PC-3 (cell line): ENCODE measurements at regions not wholly inside any gene's neighbourhood (a gene's known extent, or its start where the extent isn't known, plus 50 kb on each side); places are given as distances from the start of the nearest gene placed in this dataset.

Source experiments
- ATAC-seq: fragments of 200-7000 bp; cut with Tn5 transposase; 2 replicates; pipeline ENCODE4 v1.9.1; 2020; ENCODE audit warnings: mild to moderate bottlenecking, moderate library complexity
- BruUV-seq: library from RNA; stranded (reverse); fragments of 400-500 nt; replicated peaks from 2 replicates; lab custom pipeline; 2021; lab: Mats Ljungman, UMichigan
- CTCF ChIA-PET: fragments of 300-600 bp; sonication (Branson Sonifier 250); formaldehyde crosslinking; loops from one replicate; lab custom pipeline; 2022; ENCODE audit warnings: antibody characterized with exemption; lab: Charles Lee
- POLR2A ChIA-PET: fragments of 300-600 bp; sonication (Branson Sonifier 250); formaldehyde crosslinking; loops from one replicate; lab custom pipeline; 2022; ENCODE audit warnings: antibody characterized with exemption; ENCODE audit not compliant: unreplicated experiment; lab: Charles Lee
- DNase-seq: peaks from one replicate; pipeline ENCODE4 v3.0.0-alpha.2; 2015
- H2AFZ ChIP-seq: fragments of 300-600 bp; sonication (generic); 2 replicates; pipeline ENCODE4 v1.6.0; 2016; ENCODE audit warnings: antibody characterized with exemption, low read length
- H3F3A ChIP-seq: fragments of 300-600 bp; sonication (generic); one replicate; pipeline ENCODE4 v1.6.0; 2017; ENCODE audit warnings: antibody characterized with exemption, low read length, control low read depth, mild to moderate bottlenecking; ENCODE audit not compliant: unreplicated experiment
- H3K27ac ChIP-seq: fragments of 300-600 bp; sonication (generic); 2 replicates; pipeline ENCODE4 v1.5.1; 2016; ENCODE audit warnings: mild to moderate bottlenecking, low read length
- H3K27me3 ChIP-seq: fragments of 300-600 bp; sonication (generic); 2 replicates; pipeline ENCODE4 v1.6.1; 2016; ENCODE audit warnings: low read length, mixed read lengths
- H3K36me3 ChIP-seq: fragments of 300-600 bp; sonication (generic); 2 replicates; pipeline ENCODE4 v1.6.1; 2016; ENCODE audit warnings: low read depth, mixed run types, low read length, mixed read lengths
- H3K4me1 ChIP-seq: fragments of 300-600 bp; sonication (generic); 2 replicates; pipeline ENCODE4 v1.5.1; 2016; ENCODE audit warnings: low read length; ENCODE audit not compliant: insufficient read depth
- H3K4me2 ChIP-seq: fragments of 300-600 bp; sonication (generic); 2 replicates; pipeline ENCODE4 v1.6.0; 2016; ENCODE audit warnings: low read length
- H3K4me3 ChIP-seq: fragments of 300-600 bp; sonication (generic); 2 replicates; pipeline ENCODE4 v1.5.1; 2016; ENCODE audit warnings: mild to moderate bottlenecking, low read length, mixed read lengths
- H3K79me2 ChIP-seq: fragments of 300-600 bp; sonication (generic); 2 replicates; pipeline ENCODE4 v1.6.1; 2017; ENCODE audit warnings: low read length, mixed read lengths
- H3K9ac ChIP-seq: fragments of 300-600 bp; sonication (generic); 2 replicates; pipeline ENCODE4 v1.6.0; 2016; ENCODE audit warnings: mild to moderate bottlenecking, low read length
- H3K9me2 ChIP-seq: fragments of 300-600 bp; sonication (generic); replicated peaks from 2 replicates; pipeline ENCODE4 v1.6.1; 2016; ENCODE audit warnings: mixed run types, low read length, mixed read lengths
- H3K9me3 ChIP-seq: fragments of 300-600 bp; sonication (generic); 2 replicates; pipeline ENCODE4 v1.6.1; 2016; ENCODE audit warnings: low read length, mixed read lengths
- H4K20me1 ChIP-seq: fragments of 300-600 bp; sonication (generic); 2 replicates; pipeline ENCODE4 v1.6.1; 2016; ENCODE audit warnings: low read length, mixed read lengths
- EZH2 ChIP-seq: fragments of 300-600 bp; sonication (generic); IDR thresholded peaks from one replicate; pipeline ENCODE4 v1.6.1; 2017; ENCODE audit warnings: antibody characterized with exemption, mild to moderate bottlenecking, low read length; ENCODE audit not compliant: unreplicated experiment
- EZH2phosphoT487 ChIP-seq: fragments of 300-600 bp; sonication (generic); IDR thresholded peaks from 2 replicates; pipeline ENCODE4 v1.6.1; 2018; ENCODE audit warnings: mild to moderate bottlenecking, antibody characterized with exemption, low read length, borderline replicate concordance
- intact Hi-C: fragments of 100-400 bp; cut with micrococcal nuclease; formaldehyde crosslinking; loops from 2 replicates; pipeline ENCODE4 v1.9.0; 2023
- TF ChIP-seq, protein P1 (sequence below): fragments of 300-600 bp; sonication (generic); conservative IDR thresholded peaks from 2 replicates; pipeline ENCODE4 v1.5.1; 2017; ENCODE audit warnings: antibody characterized with exemption, low read depth, mild to moderate bottlenecking, low read length

DNA sequence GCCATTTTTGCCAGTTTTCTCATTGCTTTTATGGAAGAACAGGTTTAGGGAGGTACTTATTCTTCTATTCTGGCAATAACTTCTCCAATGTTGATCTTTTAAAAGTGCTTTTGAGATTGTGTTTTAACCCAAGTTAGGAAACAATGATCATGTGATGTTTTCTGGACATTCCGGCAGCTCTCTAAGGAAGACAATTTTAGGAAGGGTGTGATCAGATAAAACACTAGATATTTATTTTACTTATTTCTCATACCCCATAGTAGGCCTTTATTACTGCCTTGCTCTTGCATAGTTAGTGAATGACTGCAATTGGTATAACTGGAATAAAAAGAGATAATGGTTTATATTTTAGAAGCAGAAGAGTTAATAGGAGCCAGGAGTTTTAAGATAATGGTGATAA, 68.4 kb upstream of the SPATA13 start:
- 0 out of 2 replicates have a peak, but pooled peaks cover 7% of the 10 kb centered on the region for H3K4me1 ChIP-seq
- intact Hi-C loops: no loop called here
- no TSS peak for BruUV-seq
- H3K4me2 ChIP-seq: no peak overlapping the region
- POLR2A ChIA-PET: no interaction called here
- H3K27ac ChIP-seq: no peak overlapping the region
- no peak overlapping the region for H3K4me3 ChIP-seq
- no peaks in the 10 kb centered on the region for H4K20me1 ChIP-seq
- CTCF ChIA-PET: no interaction called here
- H3F3A ChIP-seq: no peaks in the 10 kb centered on the region
- H3K36me3 ChIP-seq: no peaks in the 10 kb centered on the region
- ATAC-seq: no peak
- no peaks in the 10 kb centered on the region for H3K9me2 ChIP-seq
- H3K79me2 ChIP-seq: no peaks in the 10 kb centered on the region
- no peaks in the 10 kb centered on the region for H3K27me3 ChIP-seq
- DNase-seq: no peak
- H3K9ac ChIP-seq: no peak overlapping the region
- no peak overlapping the region for H2AFZ ChIP-seq
- no peak for TF ChIP-seq EZH2
- TF ChIP-seq, protein P1, sequence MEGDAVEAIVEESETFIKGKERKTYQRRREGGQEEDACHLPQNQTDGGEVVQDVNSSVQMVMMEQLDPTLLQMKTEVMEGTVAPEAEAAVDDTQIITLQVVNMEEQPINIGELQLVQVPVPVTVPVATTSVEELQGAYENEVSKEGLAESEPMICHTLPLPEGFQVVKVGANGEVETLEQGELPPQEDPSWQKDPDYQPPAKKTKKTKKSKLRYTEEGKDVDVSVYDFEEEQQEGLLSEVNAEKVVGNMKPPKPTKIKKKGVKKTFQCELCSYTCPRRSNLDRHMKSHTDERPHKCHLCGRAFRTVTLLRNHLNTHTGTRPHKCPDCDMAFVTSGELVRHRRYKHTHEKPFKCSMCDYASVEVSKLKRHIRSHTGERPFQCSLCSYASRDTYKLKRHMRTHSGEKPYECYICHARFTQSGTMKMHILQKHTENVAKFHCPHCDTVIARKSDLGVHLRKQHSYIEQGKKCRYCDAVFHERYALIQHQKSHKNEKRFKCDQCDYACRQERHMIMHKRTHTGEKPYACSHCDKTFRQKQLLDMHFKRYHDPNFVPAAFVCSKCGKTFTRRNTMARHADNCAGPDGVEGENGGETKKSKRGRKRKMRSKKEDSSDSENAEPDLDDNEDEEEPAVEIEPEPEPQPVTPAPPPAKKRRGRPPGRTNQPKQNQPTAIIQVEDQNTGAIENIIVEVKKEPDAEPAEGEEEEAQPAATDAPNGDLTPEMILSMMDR: no peak
- TF ChIP-seq EZH2phosphoT487: no peak
- no peaks in the 10 kb centered on the region for H3K9me3 ChIP-seq

DNA sequence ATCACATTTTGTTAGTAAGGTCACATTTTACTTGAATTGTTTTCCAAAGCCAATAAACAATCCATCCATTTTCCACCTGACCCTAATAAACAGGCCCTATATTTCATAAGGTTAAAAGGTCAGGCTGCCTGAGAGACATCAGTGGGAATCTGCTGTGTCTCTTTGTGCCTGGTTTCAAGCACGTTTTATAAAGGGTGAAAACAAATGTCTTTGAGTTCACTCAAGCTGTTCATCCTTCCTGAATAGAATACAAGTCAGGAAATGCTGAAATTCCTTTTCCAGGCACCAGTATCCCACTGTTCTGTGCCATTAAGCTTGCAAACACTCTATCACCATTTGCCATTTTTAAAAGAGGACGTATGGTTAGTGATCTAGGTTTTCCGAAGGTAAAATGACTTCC, 67.5 kb upstream of the SPATA13 start:
- Histone ChIP-seq H3K27me3 (no peaks in the 10 kb centered on the region), H3K9me3 (no peaks in the 10 kb centered on the region), H3K4me3 (no peak overlapping the region), H3K9ac (no peak overlapping the region), H3K4me2 (no peak overlapping the region), H3K9me2 (no peaks in the 10 kb centered on the region), H3K36me3 (no peaks in the 10 kb centered on the region), H4K20me1 (no peaks in the 10 kb centered on the region), H3K4me1 (0 out of 2 replicates have a peak, but pooled peaks cover 7% of the 10 kb centered on the region), H3K27ac (no peak overlapping the region), H3F3A (no peaks in the 10 kb centered on the region), H3K79me2 (no peaks in the 10 kb centered on the region), H2AFZ (no peak overlapping the region)
- intact Hi-C loops: no loop called here
- no peak for TF ChIP-seq EZH2phosphoT487
- TF ChIP-seq, protein P1: no peak
- TF ChIP-seq EZH2: no peak
- no peak for DNase-seq
- ChIA-PET POLR2A (no interaction called here), CTCF (no interaction called here)
- no TSS peak for BruUV-seq
- ATAC-seq: no peak

DNA sequence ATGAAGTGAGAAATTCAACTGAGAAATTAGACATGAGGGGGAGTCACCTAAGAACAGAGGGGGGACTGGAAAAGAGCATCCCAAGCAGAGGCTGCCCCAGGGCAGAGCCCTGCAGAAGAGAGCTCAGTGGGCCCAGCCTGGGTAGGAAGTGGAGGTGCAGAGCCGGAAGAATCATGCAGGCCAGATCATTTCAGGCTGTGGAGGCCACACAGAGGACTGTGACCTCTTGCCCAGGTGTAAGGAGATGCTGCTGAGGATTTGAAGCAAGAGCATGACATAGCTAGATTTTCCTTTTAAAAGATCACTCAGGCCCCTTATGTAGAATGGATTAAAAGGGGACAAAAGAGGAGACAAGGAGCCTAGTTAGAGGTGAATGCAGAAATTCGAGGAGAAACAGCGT, 63.9 kb upstream of the SPATA13 start:
- no peaks in the 10 kb centered on the region for H3K79me2 ChIP-seq
- CTCF ChIA-PET: no interaction called here
- no peak for ATAC-seq

More for the DNA sequence above, 63.9 kb upstream of the SPATA13 start:
- no peaks in the 10 kb centered on the region for H3K36me3 ChIP-seq
- no TSS peak for BruUV-seq
- H3K4me3 ChIP-seq: no peak overlapping the region
- intact Hi-C loops: no loop called here
- no peak overlapping the region for H2AFZ ChIP-seq
- H3K9me2 ChIP-seq: no peaks in the 10 kb centered on the region
- H3K27ac ChIP-seq: no peak overlapping the region
- TF ChIP-seq EZH2phosphoT487 (no peak), EZH2 (no peak)
- TF ChIP-seq, protein P1: no peak
- no peak overlapping the region for H3K9ac ChIP-seq
- no peaks in the 10 kb centered on the region for H4K20me1 ChIP-seq
- 0 out of 2 replicates have a peak, but pooled peaks cover 6% of the 10 kb centered on the region for H3K4me1 ChIP-seq
- no peak overlapping the region for H3K4me2 ChIP-seq
- DNase-seq: no peak
- POLR2A ChIA-PET: no interaction called here
- H3K27me3 ChIP-seq: no peaks in the 10 kb centered on the region
- no peaks in the 10 kb centered on the region for H3K9me3 ChIP-seq
- no peaks in the 10 kb centered on the region for H3F3A ChIP-seq
